ENCODE measurements at regions not wholly inside any gene's neighbourhood (a gene's known extent, or its start where the extent isn't known, plus 50 kb on each side); places are given as distances from the start of the nearest gene placed in this dataset.

- no peak for DNase-seq
Measured at GRCh38 chr11:104652996-104653395, 245.3 kb downstream of the CASP12 start.

GRCh38 chr11:104650234-104650633 is 248.0 kb downstream of the CASP12 start:
- no peak for DNase-seq

GRCh38 chr11:104649002-104649401 is 249.3 kb downstream of the CASP12 start:
- no peak for DNase-seq

GRCh38 chr11:104645261-104646222 is 252.7 kb downstream of the CASP12 start:
- no peak for DNase-seq

GRCh38 chr11:104637662-104638170 is 260.5 kb downstream of the CASP12 start:
- no peak for DNase-seq

GRCh38 chr11:104633226-104633625 is 265.0 kb downstream of the CASP12 start:
- no peak for DNase-seq

GRCh38 chr11:104630352-104630751 is 267.9 kb downstream of the CASP12 start:
- DNase-seq, result no peak

GRCh38 chr11:104625246-104625645 is 273.0 kb downstream of the CASP12 start:
- DNase-seq, result no peak

- DNase-seq, result no peak
Measured at GRCh38 chr11:104624021-104624420, 274.2 kb downstream of the CASP12 start.

GRCh38 chr11:104623518-104623917 is 274.7 kb downstream of the CASP12 start:
- no peak for DNase-seq

- DNase-seq, result no peak
Measured at GRCh38 chr11:104620991-104621390, 277.3 kb downstream of the CASP12 start.

GRCh38 chr11:104619751-104620150 is 278.5 kb downstream of the CASP12 start:
- no peak for DNase-seq

GRCh38 chr11:104618954-104619353 is 279.3 kb downstream of the CASP12 start:
- DNase-seq, result no peak

- no peak for DNase-seq
Measured at GRCh38 chr11:104614961-104615360, 283.3 kb downstream of the CASP12 start.

- DNase-seq, result no peak
Measured at GRCh38 chr11:104614117-104614680, 284.1 kb downstream of the CASP12 start.

GRCh38 chr11:104610635-104611034 is 287.6 kb downstream of the CASP12 start:
- DNase-seq, result no peak

GRCh38 chr11:104609311-104610085 is 288.8 kb downstream of the CASP12 start:
- peak; percentile 45 for DNase-seq

- no peak for DNase-seq
Measured at GRCh38 chr11:104602643-104603042, 295.6 kb downstream of the CASP12 start.

GRCh38 chr11:104594228-104594958 is 303.9 kb downstream of the CASP12 start:
- no peak for DNase-seq

- DNase-seq, result no peak
Measured at GRCh38 chr11:104588970-104589369, 309.3 kb downstream of the CASP12 start.

GRCh38 chr11:104588446-104588845 is 309.8 kb downstream of the CASP12 start:
- no peak for DNase-seq

GRCh38 chr11:104584823-104585222 is 313.4 kb downstream of the CASP12 start:
- DNase-seq, result no peak

GRCh38 chr11:104583857-104584256 is 314.4 kb downstream of the CASP12 start:
- DNase-seq, result no peak

All from left hindlimb (tissue), 1 donor.